Neural cell (in vitro differentiated cells): ENCODE measurements at regions not wholly inside any gene's neighbourhood (a gene's known extent, or its start where the extent isn't known, plus 50 kb on each side); places are given as distances from the start of the nearest gene placed in this dataset.

Experiments
- H2AFZ ChIP-seq: fragments of 200-600, 300-800 bp; sonication (generic), shearing (Covaris generic); 2 replicates; pipeline ENCODE4 v1.6.0; 2014; ENCODE audit warnings: low read depth, mild to moderate bottlenecking, antibody characterized with exemption, low read length, moderate library complexity
- H3F3A ChIP-seq: fragments of 200-600 bp; shearing (Covaris generic); 2 replicates; pipeline ENCODE4 v1.6.1; 2016; ENCODE audit warnings: mild to moderate bottlenecking, moderate library complexity, mixed read lengths, antibody characterized with exemption, low read length; ENCODE audit not compliant: insufficient read depth, poor library complexity, severe bottlenecking
- H3K27ac ChIP-seq: fragments of 200-600, 300-800 bp; sonication (generic), shearing (Covaris generic); 2 replicates; pipeline ENCODE4 v1.5.1; 2014; ENCODE audit warnings: mild to moderate bottlenecking, low read length, moderate library complexity
- H3K27me3 ChIP-seq: fragments of 300-800, 200-600 bp; sonication (generic), shearing (Covaris generic); 2 replicates; pipeline ENCODE4 v1.6.0; 2014; ENCODE audit warnings: mild to moderate bottlenecking, low read depth, low read length, moderate library complexity; ENCODE audit not compliant: insufficient read depth
- H3K36me3 ChIP-seq: fragments of 300-800, 200-600 bp; sonication (generic), shearing (Covaris generic); 2 replicates; pipeline ENCODE4 v1.5.1; 2014; ENCODE audit warnings: mild to moderate bottlenecking, antibody characterized with exemption, low read length, moderate library complexity; ENCODE audit not compliant: insufficient read depth
- H3K4me2 ChIP-seq: fragments of 300-800, 200-600 bp; sonication (generic), shearing (Covaris generic); 2 replicates; pipeline ENCODE4 v1.6.0; 2014; ENCODE audit warnings: mild to moderate bottlenecking, low read length
- H3K4me3 ChIP-seq: fragments of 300-800, 200-600 bp; sonication (generic), shearing (Covaris generic); 2 replicates; pipeline ENCODE4 v1.5.1; 2014; ENCODE audit warnings: mild to moderate bottlenecking, low read length, moderate library complexity
- H3K79me2 ChIP-seq: fragments of 200-600 bp; shearing (Covaris generic); replicated peaks from 2 replicates; pipeline ENCODE4 v1.6.0; 2014; ENCODE audit warnings: mild to moderate bottlenecking, low read length, moderate library complexity; ENCODE audit not compliant: insufficient read depth
- H3K9ac ChIP-seq: fragments of 300-800, 200-600 bp; sonication (generic), shearing (Covaris generic); 2 replicates; pipeline ENCODE4 v1.6.1; 2016; ENCODE audit warnings: mild to moderate bottlenecking, low read length, mixed read lengths
- H3K9me2 ChIP-seq: fragments of 200-600 bp; shearing (Covaris generic); 2 replicates; pipeline ENCODE4 v1.6.1; 2016; ENCODE audit warnings: mild to moderate bottlenecking, low read length, mixed read lengths; ENCODE audit not compliant: insufficient read depth
- H3K9me3 ChIP-seq: fragments of 200-600, 300-800 bp; sonication (generic), shearing (Covaris generic); 2 replicates; pipeline ENCODE4 v1.6.1; 2016; ENCODE audit warnings: mild to moderate bottlenecking, mixed run types, low read length, moderate library complexity, mixed read lengths
- H4K20me1 ChIP-seq: fragments of 200-600 bp; shearing (Covaris generic); 2 replicates; pipeline ENCODE4 v1.6.1; 2016; ENCODE audit warnings: mild to moderate bottlenecking, mixed run types; ENCODE audit not compliant: insufficient read depth
- CTCF ChIP-seq: fragments of 450-650 bp; IDR thresholded peaks from 2 replicates; pipeline ENCODE4 v1.5.1; 2014; ENCODE audit warnings: antibody characterized with exemption, mild to moderate bottlenecking, moderate library complexity; ENCODE audit not compliant: poor library complexity, severe bottlenecking
- EP300 ChIP-seq: fragments of 450-650 bp; conservative IDR thresholded peaks from 2 replicates; pipeline ENCODE4 v1.6.1; 2014; ENCODE audit warnings: antibody characterized with exemption, mild to moderate bottlenecking, moderate library complexity; ENCODE audit not compliant: poor library complexity, severe bottlenecking
- EZH2 ChIP-seq: fragments of 200-600, 300-800 bp; shearing (Covaris generic), sonication (generic); IDR thresholded peaks from 2 replicates; pipeline ENCODE4 v1.6.1; 2014; ENCODE audit warnings: antibody characterized with exemption, low read length, borderline replicate concordance, mild to moderate bottlenecking; ENCODE audit not compliant: insufficient read depth, poor library complexity, severe bottlenecking
- MXI1 ChIP-seq: fragments of 450-650 bp; conservative IDR thresholded peaks from 2 replicates; pipeline ENCODE4 v1.6.1; 2014; ENCODE audit warnings: antibody characterized with exemption, mild to moderate bottlenecking; ENCODE audit not compliant: poor library complexity, severe bottlenecking
- POLR2AphosphoS5 ChIP-seq: IDR thresholded peaks from 2 replicates; pipeline ENCODE4 v1.6.1; 2012
- RAD21 ChIP-seq: fragments of 450-650 bp; conservative IDR thresholded peaks from 2 replicates; pipeline ENCODE4 v1.6.1; 2014; ENCODE audit warnings: antibody characterized with exemption, mild to moderate bottlenecking, moderate library complexity
- REST ChIP-seq: IDR thresholded peaks from 2 replicates; pipeline ENCODE4 v1.6.1; 2012; ENCODE audit warnings: borderline replicate concordance
- SMC3 ChIP-seq: fragments of 450-650 bp; conservative IDR thresholded peaks from 2 replicates; pipeline ENCODE4 v1.6.1; 2014; ENCODE audit warnings: antibody characterized with exemption, mild to moderate bottlenecking, moderate library complexity; ENCODE audit not compliant: poor library complexity
- TAF1 ChIP-seq: IDR thresholded peaks from 2 replicates; pipeline ENCODE4 v1.6.1; 2012; ENCODE audit warnings: low read depth

- no peaks in the 10 kb centered on the region for H3F3A ChIP-seq
- H3K9me3 ChIP-seq: no peaks in the 10 kb centered on the region
- no peaks in the 10 kb centered on the region for H3K36me3 ChIP-seq
- no peak overlapping the region for H3K9ac ChIP-seq
- no peak overlapping the region for H3K4me2 ChIP-seq
- H2AFZ ChIP-seq: no peak overlapping the region
- H4K20me1 ChIP-seq: no peaks in the 10 kb centered on the region
- no peaks in the 10 kb centered on the region for H3K79me2 ChIP-seq
- H3K4me3 ChIP-seq: no peak overlapping the region
- H3K27ac ChIP-seq: no peak overlapping the region
- TF ChIP-seq RAD21 (no peak), SMC3 (no peak), POLR2AphosphoS5 (no peak), EP300 (no peak), REST (no peak), EZH2 (no peak), CTCF (no peak), TAF1 (no peak), MXI1 (no peak)
- no peaks in the 10 kb centered on the region for H3K27me3 ChIP-seq
- H3K9me2 ChIP-seq: no peaks in the 10 kb centered on the region
Measured at GRCh38 chr2:48865704-48866103, 110.2 kb upstream of the LHCGR start.

- H3K4me3 ChIP-seq: no peak overlapping the region
- no peak overlapping the region for H3K9ac ChIP-seq
- no peak overlapping the region for H3K27ac ChIP-seq
- H3K9me3 ChIP-seq: no peaks in the 10 kb centered on the region
- no peak overlapping the region for H2AFZ ChIP-seq
- no peaks in the 10 kb centered on the region for H4K20me1 ChIP-seq
- H3K4me2 ChIP-seq: no peak overlapping the region
- TF ChIP-seq CTCF (no peak), SMC3 (no peak), EP300 (no peak), RAD21 (no peak), EZH2 (no peak), POLR2AphosphoS5 (no peak), REST (no peak), TAF1 (no peak)
- H3K9me2 ChIP-seq: no peaks in the 10 kb centered on the region
- no peaks in the 10 kb centered on the region for H3K79me2 ChIP-seq
- H3F3A ChIP-seq: no peaks in the 10 kb centered on the region
- no peaks in the 10 kb centered on the region for H3K36me3 ChIP-seq
- H3K27me3 ChIP-seq: no peaks in the 10 kb centered on the region
Measured at GRCh38 chr2:48860380-48860779, 104.9 kb upstream of the LHCGR start.
